HL-60 (cell line): ENCODE measurements at regions not wholly inside any gene's neighbourhood (a gene's known extent, or its start where the extent isn't known, plus 50 kb on each side); places are given as distances from the start of the nearest gene placed in this dataset.

ENCODE experiments used
- DNase-seq, 2 experiments: peaks; one replicate each; pipeline ENCODE4 v3.0.0-alpha.2; 2010 to 2020; ENCODE audit warnings: low read depth in 1 of 2, low spot score in 1 of 2
- H3K27ac ChIP-seq: fragments of 250-450 bp; sonication (Bioruptor Pico); replicated peaks from 2 replicates; pipeline ENCODE4 v1.5.1; 2020; ENCODE audit warnings: mild to moderate bottlenecking, moderate library complexity
- H3K27me3 ChIP-seq: fragments of 250-450 bp; sonication (Bioruptor Pico); 2 replicates; pipeline ENCODE4 v1.5.1; 2021; ENCODE audit warnings: mild to moderate bottlenecking, moderate library complexity; ENCODE audit not compliant: insufficient read depth, poor library complexity, severe bottlenecking
- H3K4me3 ChIP-seq: replicated peaks from 2 replicates; pipeline ENCODE4 v1.5.1; 2011; ENCODE audit warnings: mild to moderate bottlenecking, control low read depth, low read length; ENCODE audit not compliant: insufficient read depth
- GABPA ChIP-seq: IDR thresholded peaks from 2 replicates; pipeline ENCODE4 v1.6.1; 2012; ENCODE audit warnings: low read depth
- POLR2AphosphoS5 ChIP-seq: IDR thresholded peaks from 2 replicates; pipeline ENCODE4 v1.6.1; 2012; ENCODE audit warnings: low read depth
- SPI1 ChIP-seq: IDR thresholded peaks from 2 replicates; pipeline ENCODE4 v1.6.1; 2012; ENCODE audit warnings: low read depth, mild to moderate bottlenecking, borderline replicate concordance
- TF ChIP-seq, protein P1 (sequence below): IDR thresholded peaks from 2 replicates; pipeline ENCODE4 v1.6.1; 2012; ENCODE audit warnings: low read depth; ENCODE audit not compliant: insufficient replicate concordance
- TF ChIP-seq, protein P2 (sequence below): IDR thresholded peaks from one replicate; pipeline ENCODE4 v1.5.1; 2011; ENCODE audit warnings: low read length, control low read depth, inconsistent platforms; ENCODE audit not compliant: insufficient read depth

DNA sequence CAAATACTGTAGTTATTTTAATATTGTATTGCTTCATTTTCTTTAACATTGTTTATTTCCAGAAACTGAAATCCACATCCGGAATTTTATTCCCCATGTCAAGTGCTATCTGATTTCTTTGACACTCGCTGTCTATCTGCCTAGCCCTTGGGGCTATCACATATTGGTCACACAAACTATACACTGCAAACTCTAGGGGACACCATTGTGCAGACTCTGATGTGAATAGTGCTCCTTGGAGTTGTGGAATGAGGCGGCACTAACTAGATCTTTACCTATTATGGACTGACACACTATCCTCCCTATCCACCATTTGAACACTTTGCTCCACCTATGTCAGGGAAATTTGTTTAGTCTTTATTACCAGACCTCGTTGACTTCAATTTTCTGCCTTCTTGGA lies 534.5 kb downstream of the GLUD2 start:
- no peak for DNase-seq
- Histone ChIP-seq H3K27ac (no peak overlapping the region), H3K27me3 (peaks cover 2% of the 10 kb centered on the region), H3K4me3 (no peak overlapping the region)
- TF ChIP-seq SPI1 (no peak), POLR2AphosphoS5 (no peak), GABPA (no peak)
- TF ChIP-seq, protein P1, sequence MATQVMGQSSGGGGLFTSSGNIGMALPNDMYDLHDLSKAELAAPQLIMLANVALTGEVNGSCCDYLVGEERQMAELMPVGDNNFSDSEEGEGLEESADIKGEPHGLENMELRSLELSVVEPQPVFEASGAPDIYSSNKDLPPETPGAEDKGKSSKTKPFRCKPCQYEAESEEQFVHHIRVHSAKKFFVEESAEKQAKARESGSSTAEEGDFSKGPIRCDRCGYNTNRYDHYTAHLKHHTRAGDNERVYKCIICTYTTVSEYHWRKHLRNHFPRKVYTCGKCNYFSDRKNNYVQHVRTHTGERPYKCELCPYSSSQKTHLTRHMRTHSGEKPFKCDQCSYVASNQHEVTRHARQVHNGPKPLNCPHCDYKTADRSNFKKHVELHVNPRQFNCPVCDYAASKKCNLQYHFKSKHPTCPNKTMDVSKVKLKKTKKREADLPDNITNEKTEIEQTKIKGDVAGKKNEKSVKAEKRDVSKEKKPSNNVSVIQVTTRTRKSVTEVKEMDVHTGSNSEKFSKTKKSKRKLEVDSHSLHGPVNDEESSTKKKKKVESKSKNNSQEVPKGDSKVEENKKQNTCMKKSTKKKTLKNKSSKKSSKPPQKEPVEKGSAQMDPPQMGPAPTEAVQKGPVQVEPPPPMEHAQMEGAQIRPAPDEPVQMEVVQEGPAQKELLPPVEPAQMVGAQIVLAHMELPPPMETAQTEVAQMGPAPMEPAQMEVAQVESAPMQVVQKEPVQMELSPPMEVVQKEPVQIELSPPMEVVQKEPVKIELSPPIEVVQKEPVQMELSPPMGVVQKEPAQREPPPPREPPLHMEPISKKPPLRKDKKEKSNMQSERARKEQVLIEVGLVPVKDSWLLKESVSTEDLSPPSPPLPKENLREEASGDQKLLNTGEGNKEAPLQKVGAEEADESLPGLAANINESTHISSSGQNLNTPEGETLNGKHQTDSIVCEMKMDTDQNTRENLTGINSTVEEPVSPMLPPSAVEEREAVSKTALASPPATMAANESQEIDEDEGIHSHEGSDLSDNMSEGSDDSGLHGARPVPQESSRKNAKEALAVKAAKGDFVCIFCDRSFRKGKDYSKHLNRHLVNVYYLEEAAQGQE, result no peak
- TF ChIP-seq, protein P2, sequence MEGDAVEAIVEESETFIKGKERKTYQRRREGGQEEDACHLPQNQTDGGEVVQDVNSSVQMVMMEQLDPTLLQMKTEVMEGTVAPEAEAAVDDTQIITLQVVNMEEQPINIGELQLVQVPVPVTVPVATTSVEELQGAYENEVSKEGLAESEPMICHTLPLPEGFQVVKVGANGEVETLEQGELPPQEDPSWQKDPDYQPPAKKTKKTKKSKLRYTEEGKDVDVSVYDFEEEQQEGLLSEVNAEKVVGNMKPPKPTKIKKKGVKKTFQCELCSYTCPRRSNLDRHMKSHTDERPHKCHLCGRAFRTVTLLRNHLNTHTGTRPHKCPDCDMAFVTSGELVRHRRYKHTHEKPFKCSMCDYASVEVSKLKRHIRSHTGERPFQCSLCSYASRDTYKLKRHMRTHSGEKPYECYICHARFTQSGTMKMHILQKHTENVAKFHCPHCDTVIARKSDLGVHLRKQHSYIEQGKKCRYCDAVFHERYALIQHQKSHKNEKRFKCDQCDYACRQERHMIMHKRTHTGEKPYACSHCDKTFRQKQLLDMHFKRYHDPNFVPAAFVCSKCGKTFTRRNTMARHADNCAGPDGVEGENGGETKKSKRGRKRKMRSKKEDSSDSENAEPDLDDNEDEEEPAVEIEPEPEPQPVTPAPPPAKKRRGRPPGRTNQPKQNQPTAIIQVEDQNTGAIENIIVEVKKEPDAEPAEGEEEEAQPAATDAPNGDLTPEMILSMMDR, result no peak

DNA sequence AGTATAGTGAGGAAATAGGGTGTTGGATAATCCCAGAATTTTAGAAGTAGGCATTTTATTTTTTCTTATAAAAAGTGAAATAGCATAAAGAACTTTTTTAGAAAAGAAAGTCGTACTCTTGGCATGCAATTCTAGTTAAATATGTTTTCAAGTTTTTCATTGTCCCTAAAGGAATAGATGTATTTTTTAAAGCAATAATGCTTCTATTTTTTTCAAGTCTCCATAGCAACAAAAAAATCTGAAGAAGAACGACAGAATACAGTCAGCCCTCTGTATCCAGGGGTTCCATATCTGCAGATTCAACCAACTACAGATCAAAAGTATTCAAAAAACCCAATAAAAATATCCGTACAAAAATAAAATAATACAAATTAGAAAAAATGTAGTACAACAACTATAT lies 538.2 kb downstream of the GLUD2 start:
- Histone ChIP-seq H3K4me3 (no peak overlapping the region), H3K27ac (no peak overlapping the region), H3K27me3 (no peaks in the 10 kb centered on the region)
- DNase-seq, result no peak
- TF ChIP-seq POLR2AphosphoS5 (no peak), GABPA (no peak), SPI1 (no peak)
- TF ChIP-seq, protein P2, result no peak
- TF ChIP-seq, protein P1, result no peak

DNA sequence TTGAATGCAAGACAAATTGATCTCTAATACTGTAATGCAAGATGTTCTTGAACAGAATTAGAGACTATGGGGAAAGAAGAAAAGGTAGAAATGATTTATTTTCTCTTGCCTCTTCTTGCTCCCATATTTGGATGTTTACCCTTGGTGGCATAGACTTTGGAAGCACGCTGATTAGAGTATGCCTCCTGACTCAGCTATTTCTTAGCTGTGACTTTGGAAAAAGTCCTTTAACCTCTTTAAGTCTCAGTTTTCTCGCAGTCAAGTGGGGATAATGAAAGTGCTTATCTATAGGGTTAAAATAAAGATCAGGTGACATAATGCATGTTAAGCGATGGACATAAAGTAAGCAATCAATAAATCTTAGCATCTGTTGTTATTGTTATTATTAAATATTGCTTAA lies 545.5 kb downstream of the GLUD2 start:
- H3K27ac ChIP-seq, result no peak overlapping the region
- H3K4me3 ChIP-seq, result no peak overlapping the region
- no peaks in the 10 kb centered on the region for H3K27me3 ChIP-seq
- TF ChIP-seq, protein P2, result no peak
- no peak for DNase-seq

DNA sequence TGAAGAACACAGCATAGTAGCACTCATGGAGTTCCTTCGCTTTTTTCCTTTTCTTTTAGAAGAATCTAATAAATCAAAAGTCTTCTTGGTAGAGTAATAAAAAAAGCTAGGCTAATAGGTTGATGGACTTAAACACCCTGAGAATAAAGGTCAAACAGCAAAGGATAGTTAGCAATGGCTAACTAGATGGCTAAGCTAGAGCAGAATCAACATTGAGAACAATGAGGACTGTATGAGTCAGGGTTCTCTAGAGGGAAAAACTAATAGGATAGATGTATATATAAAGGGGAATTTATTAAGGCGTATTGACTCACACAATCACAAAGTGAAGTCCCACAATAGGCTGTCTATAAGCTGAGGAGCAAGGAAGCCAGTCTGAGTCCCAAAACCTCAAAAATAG lies 550.9 kb downstream of the GLUD2 start:
- no peak overlapping the region for H3K27ac ChIP-seq
- TF ChIP-seq, protein P2, result no peak
- no peak for TF ChIP-seq POLR2AphosphoS5
- H3K27me3 ChIP-seq, result no peaks in the 10 kb centered on the region
- DNase-seq, result no peak
- no peak overlapping the region for H3K4me3 ChIP-seq
